Keratinocyte (primary cell): ENCODE measurements at regions not wholly inside any gene's neighbourhood (a gene's known extent, or its start where the extent isn't known, plus 50 kb on each side); places are given as distances from the start of the nearest gene placed in this dataset.

Experiments
- DNase-seq: peaks from one replicate; pipeline ENCODE4 v3.0.0-alpha.2; 2011; ENCODE audit warnings: low read depth, missing footprints, low spot score
- FAIRE-seq: peaks from 2 replicates; lab custom pipeline; 2011; peaks lifted over from hg19 to GRCh38; lab: Jason Lieb, UNC
- H2AFZ ChIP-seq: 2 replicates; pipeline ENCODE4 v1.6.0; 2012; ENCODE audit warnings: low read length, control low read depth, inconsistent platforms; ENCODE audit not compliant: control insufficient read depth
- H3K27ac ChIP-seq: 2 replicates; pipeline ENCODE4 v1.5.1; 2011; ENCODE audit warnings: low read length; ENCODE audit not compliant: control insufficient read depth, insufficient read depth
- H3K27me3 ChIP-seq: 3 replicates; pipeline ENCODE4 v1.6.0; 2011; ENCODE audit warnings: low read length; ENCODE audit not compliant: control insufficient read depth, insufficient read depth; ENCODE audit errors: extremely low read depth
- H3K36me3 ChIP-seq, 2 experiments: 2 replicates in 1 of 2; 3 replicates in 1 of 2; pipeline ENCODE4 v1.5.1; 2011; ENCODE audit warnings: low read length in 2 of 2, mild to moderate bottlenecking in 1 of 2; ENCODE audit not compliant: control insufficient read depth in 2 of 2, insufficient read depth in 2 of 2; ENCODE audit errors: extremely low read depth in 1 of 2
- H3K4me1 ChIP-seq: 3 replicates; pipeline ENCODE4 v1.5.1; 2011; ENCODE audit warnings: low read length; ENCODE audit not compliant: control insufficient read depth, insufficient read depth; ENCODE audit errors: extremely low read depth
- H3K4me2 ChIP-seq: 3 replicates; pipeline ENCODE4 v1.6.0; 2011; ENCODE audit warnings: low read depth, low read length; ENCODE audit not compliant: control insufficient read depth, insufficient read depth; ENCODE audit errors: extremely low read depth
- H3K4me3 ChIP-seq, 3 experiments: fragments of 200-600 bp in 1 of 3; sonication (generic) in 1 of 3; 2 replicates in 2 of 3; 3 replicates in 1 of 3; pipeline ENCODE4 v1.5.1; 2011 to 2016; ENCODE audit warnings: low read length in 3 of 3, mild to moderate bottlenecking in 3 of 3, control low read depth in 2 of 3, inconsistent platforms in 1 of 3, low read depth in 1 of 3, mixed read lengths in 1 of 3, mixed run types in 1 of 3, moderate library complexity in 1 of 3; ENCODE audit not compliant: control insufficient read depth in 2 of 3, insufficient read depth in 2 of 3; ENCODE audit errors: extremely low read depth in 1 of 3
- H3K79me2 ChIP-seq: 2 replicates; pipeline ENCODE4 v1.6.0; 2012; ENCODE audit warnings: low read length; ENCODE audit not compliant: control insufficient read depth, insufficient read depth
- H3K9ac ChIP-seq: 3 replicates; pipeline ENCODE4 v1.6.0; 2011; ENCODE audit warnings: low read length; ENCODE audit not compliant: control insufficient read depth, insufficient read depth; ENCODE audit errors: extremely low read depth
- H3K9me1 ChIP-seq: 3 replicates; pipeline ENCODE4 v1.6.0; 2011; ENCODE audit warnings: low read length; ENCODE audit not compliant: control insufficient read depth, insufficient read depth; ENCODE audit errors: extremely low read depth
- H3K9me3 ChIP-seq: 2 replicates; pipeline ENCODE4 v1.5.1; 2012; ENCODE audit warnings: low read depth, low read length; ENCODE audit not compliant: control insufficient read depth
- H4K20me1 ChIP-seq: 3 replicates; pipeline ENCODE4 v1.6.0; 2011; ENCODE audit warnings: low read length; ENCODE audit not compliant: control insufficient read depth, insufficient read depth; ENCODE audit errors: extremely low read depth
- CTCF ChIP-seq, 3 experiments: IDR thresholded peaks in 1 of 3; conservative IDR thresholded peaks in 1 of 3; optimal IDR thresholded peaks in 1 of 3; 2 replicates in 2 of 3; 3 replicates in 1 of 3; pipeline versions ENCODE3 to v1.5.1; 2011; ENCODE audit warnings: low read length in 3 of 3, mild to moderate bottlenecking in 3 of 3, moderate library complexity in 2 of 3, control low read depth in 1 of 3, inconsistent platforms in 1 of 3; ENCODE audit not compliant: insufficient read depth in 2 of 3; ENCODE audit errors: extremely low read depth in 1 of 3
- EZH2 ChIP-seq: IDR thresholded peaks from one replicate; pipeline ENCODE4 v1.6.1; 2012; ENCODE audit warnings: inconsistent platforms, mild to moderate bottlenecking, low read length, moderate library complexity
- dilution Hi-C: fragments of 300-500 bp; cut with MboI; formaldehyde crosslinking; loops from one replicate; pipeline ENCODE4 v1.7.0; 2020; ENCODE audit warnings: low sequenced_read_pairs; ENCODE audit not compliant: extremely low pct_ligation_motif_present

GRCh38 chr10:131776496-131776895 is 124.3 kb upstream of the PPP2R2D start:
- H3K4me1 ChIP-seq, result no peaks in the 10 kb centered on the region
- no peak overlapping the region for H3K4me3 ChIP-seq
- no peak for DNase-seq
- peaks cover 4% of the 10 kb centered on the region for H3K9me3 ChIP-seq
- no peak overlapping the region for H3K4me2 ChIP-seq
- dilution Hi-C loops, result no loop called here
- no peaks in the 10 kb centered on the region for H4K20me1 ChIP-seq
- no peak overlapping the region for H3K27ac ChIP-seq
- TF ChIP-seq EZH2 (no peak), CTCF (optimal IDR thresholded peaks at IDR 0.05 in 1 of 3, IDR thresholded peaks at IDR 0.05 in 1 of 3, conservative IDR thresholded peaks at IDR 0.05 in 1 of 3; ENCODE audit: extremely low read depth in 1 of 3, insufficient read depth in 2 of 3, low read length in 3 of 3) (no peak)
- H3K79me2 ChIP-seq, result no peaks in the 10 kb centered on the region
- H3K9me1 ChIP-seq, result no peaks in the 10 kb centered on the region
- no peaks in the 10 kb centered on the region for H3K27me3 ChIP-seq
- FAIRE-seq, result no peak
- no peaks in the 10 kb centered on the region for H3K36me3 ChIP-seq
- H3K9ac ChIP-seq, result no peak overlapping the region
- H2AFZ ChIP-seq, result no peak overlapping the region

- dilution Hi-C loops, result no loop called here
- no peaks in the 10 kb centered on the region for H4K20me1 ChIP-seq
- H3K27me3 ChIP-seq, result no peaks in the 10 kb centered on the region
- H3K27ac ChIP-seq, result no peak overlapping the region
- H3K9me1 ChIP-seq, result no peaks in the 10 kb centered on the region
- no peak overlapping the region for H2AFZ ChIP-seq
- H3K4me1 ChIP-seq, result no peaks in the 10 kb centered on the region
- H3K36me3 ChIP-seq, result no peaks in the 10 kb centered on the region
- DNase-seq, result no peak
- H3K9ac ChIP-seq, result no peak overlapping the region
- no peaks in the 10 kb centered on the region for H3K79me2 ChIP-seq
- peaks cover 4% of the 10 kb centered on the region for H3K9me3 ChIP-seq
- no peak overlapping the region for H3K4me2 ChIP-seq
- TF ChIP-seq CTCF (optimal IDR thresholded peaks at IDR 0.05 in 1 of 3, IDR thresholded peaks at IDR 0.05 in 1 of 3, conservative IDR thresholded peaks at IDR 0.05 in 1 of 3; ENCODE audit: extremely low read depth in 1 of 3, insufficient read depth in 2 of 3, low read length in 3 of 3), result no peak
- no peak for TF ChIP-seq EZH2
- no peak for FAIRE-seq
- H3K4me3 ChIP-seq, result no peak overlapping the region
Measured at GRCh38 chr10:131777162-131777561, 123.6 kb upstream of the PPP2R2D start.
